Frontal cortex (tissue), 3 donors: ENCODE measurements at regions not wholly inside any gene's neighbourhood (a gene's known extent, or its start where the extent isn't known, plus 50 kb on each side); places are given as distances from the start of the nearest gene placed in this dataset.
"Not testable (repeated sequence)": the region's sequence is repeated elsewhere in the genome, so short reads cannot be mapped to it uniquely, and the experiment has no call there.

Experiments used
- DNase-seq, 2 donors: peaks; one replicate each; pipeline ENCODE4 v3.0.0; 2012; ENCODE audit warnings: low spot score in 2 of 2
- FAIRE-seq: peaks from 2 replicates; lab custom pipeline; 2012; peaks lifted over from hg19 to GRCh38; lab: Jason Lieb, UNC
- donor health status: control.
- donor health status: control.
- donor health status: control.

GRCh38 chr5:99059685-99060084, 130.9 kb upstream of the CHD1 start:
- DNase-seq (no peak), FAIRE-seq (no peak)

DNA sequence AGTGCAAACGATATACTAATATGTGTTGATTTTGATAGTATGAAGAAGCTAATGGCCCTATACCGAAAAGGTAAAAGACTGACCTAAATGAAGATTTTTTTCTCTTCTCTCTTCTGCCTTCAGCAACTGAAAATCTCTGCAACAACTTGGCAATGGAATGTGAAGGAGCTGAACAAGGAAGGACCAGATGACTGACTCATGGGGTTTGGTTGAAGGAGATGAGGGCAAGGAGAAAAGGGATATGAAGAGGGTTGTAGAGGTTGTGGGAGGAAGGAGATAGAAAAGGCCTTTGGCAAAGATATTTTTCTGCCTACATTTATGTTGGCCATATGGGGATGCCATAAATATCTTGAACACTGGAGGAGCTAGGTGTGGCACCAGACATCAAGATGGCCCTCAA, 129.7 kb upstream of the CHD1 start:
- FAIRE-seq (no peak), DNase-seq (no peak)

DNA sequence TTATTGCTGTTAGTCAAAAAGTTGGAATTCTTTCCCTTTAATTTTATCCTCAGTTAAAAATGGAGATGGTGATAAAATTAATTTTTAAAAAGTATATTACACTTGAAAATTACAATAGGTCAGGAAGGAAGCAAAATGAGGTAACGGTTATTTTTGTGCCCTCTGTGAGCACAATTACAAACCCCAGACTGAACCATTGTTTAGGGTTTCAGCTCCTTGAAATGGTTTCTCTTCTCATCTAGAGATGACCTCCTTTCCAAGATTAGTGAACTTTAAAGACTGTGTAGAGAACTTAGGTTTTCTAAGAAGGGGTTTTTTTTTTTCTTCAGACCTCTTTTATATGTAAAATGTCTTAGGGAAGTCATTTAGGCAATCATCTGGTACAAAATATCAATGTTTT, 126.2 kb upstream of the CHD1 start:
- DNase-seq: no peak
- FAIRE-seq: no peak

- DNase-seq (no peak), FAIRE-seq (no peak)
These were observed 117.1 kb upstream of the CHD1 start for GRCh38 chr5:99045871-99046270.

- FAIRE-seq: not testable (repeated sequence)
These were observed 114.5 kb upstream of the CHD1 start for GRCh38 chr5:99043257-99043656.

DNA sequence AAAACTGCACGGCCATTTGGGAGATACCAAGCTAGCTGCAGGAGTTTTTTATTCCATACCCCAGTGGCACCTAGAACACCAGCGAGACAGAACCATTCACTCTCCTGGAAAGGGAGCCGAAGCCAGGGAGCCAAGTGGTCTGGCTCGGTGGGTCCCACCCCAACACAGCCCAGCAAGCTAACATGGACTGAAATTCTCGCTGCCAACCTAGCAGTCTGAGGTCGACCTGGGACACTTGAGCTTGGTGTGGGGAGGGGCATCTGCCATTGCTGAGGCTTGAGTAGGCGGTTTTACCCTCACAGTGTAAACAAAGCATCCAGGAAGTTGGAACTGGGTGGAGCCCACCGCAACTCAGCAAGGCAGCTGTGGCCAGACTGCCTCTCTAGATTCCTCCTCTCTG, 108.9 kb upstream of the CHD1 start:
- DNase-seq: no peak
- FAIRE-seq: no peak

More at GRCh38 chr5:99043257-99043656, 114.5 kb upstream of the CHD1 start:
- DNase-seq: not testable (repeated sequence)

GRCh38 chr5:99035942-99036341, 107.1 kb upstream of the CHD1 start:
- no peak for DNase-seq
- FAIRE-seq: no peak

DNA sequence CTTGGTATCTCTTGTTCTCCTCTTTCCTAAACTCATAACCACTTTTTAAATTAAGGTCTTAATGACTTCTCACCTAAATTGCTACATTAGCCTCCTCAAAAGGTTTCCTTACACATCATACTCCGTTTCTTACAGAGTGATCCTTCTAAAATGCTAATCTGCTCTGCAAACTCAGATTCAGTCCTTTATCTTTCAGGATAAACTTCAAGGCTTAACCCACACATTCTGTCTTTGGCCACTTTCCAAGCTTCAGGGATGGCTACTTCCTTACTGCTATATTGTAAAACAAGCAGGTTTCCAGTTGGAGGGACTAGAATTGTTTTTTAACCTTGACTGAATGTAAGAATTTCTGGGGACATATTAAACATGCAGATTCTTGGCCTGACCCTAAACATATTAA, 105.5 kb upstream of the CHD1 start:
- FAIRE-seq (no peak), DNase-seq (no peak)

GRCh38 chr5:99033014-99033900, 104.5 kb upstream of the CHD1 start:
- FAIRE-seq: no peak
- no peak for DNase-seq

DNA sequence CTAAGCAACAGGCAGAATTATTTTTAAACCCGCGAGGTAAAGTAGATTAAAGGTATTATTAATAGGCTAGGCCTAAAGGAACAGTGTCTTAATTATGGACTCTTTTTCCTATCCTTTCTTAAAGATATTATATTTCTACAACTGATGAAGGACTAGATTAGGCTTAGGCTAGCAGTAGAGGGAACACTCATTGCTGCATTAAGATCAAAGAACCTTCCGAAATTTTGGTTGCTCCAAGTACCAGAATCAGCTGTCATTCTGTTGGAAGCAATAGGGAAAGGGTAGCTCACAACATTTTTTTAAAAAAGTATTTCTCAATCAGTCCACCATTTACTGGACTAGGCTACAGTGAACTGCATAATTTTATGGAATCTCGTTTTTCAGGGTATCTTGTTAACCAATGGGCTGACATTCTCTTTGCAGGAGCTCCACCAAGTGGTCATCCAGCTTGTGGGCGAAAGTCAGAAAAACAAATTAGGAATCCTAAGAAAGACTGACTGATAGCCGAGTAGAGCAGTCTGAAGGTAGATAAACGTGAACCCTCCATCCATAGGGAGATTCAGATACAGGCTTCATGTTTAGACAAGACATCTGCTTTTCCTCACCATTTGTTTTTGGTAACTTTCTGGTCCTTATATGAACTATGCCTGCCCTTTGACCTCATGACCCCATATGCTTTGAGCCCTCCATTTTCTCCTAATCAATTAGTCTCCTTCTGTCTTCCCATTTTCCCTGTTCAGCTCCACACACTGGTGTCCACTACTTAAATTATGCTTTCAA, 103.6 kb upstream of the CHD1 start:
- FAIRE-seq (peak; percentile 44), DNase-seq (peak; percentile 17 to 45)

DNA sequence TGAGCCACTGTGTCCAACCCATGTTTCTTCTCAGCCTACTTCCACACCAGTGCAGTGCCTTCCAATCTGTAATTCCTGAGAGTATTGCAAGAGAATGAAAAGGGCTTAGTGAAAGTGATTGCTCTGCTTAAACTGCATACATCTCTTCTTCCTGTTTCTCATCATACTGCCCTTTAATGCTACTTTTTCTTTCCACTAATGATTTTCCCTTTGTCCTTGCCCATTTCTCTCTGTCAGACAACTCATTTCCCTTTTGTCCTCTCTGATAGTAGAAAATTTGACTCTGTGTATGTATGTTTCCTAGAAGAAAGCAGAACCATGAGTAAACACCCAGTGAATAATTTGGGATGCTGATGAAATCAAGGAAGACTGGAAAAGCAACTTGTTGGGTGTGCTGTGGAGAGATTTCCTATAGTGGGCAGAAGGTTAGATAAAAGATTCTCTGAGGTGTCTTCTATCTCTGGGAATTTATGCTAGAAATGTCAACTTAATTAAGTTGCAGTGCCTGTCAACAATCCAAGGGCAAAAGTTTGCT, 102.2 kb upstream of the CHD1 start:
- no peak for DNase-seq
- FAIRE-seq: no peak

DNA sequence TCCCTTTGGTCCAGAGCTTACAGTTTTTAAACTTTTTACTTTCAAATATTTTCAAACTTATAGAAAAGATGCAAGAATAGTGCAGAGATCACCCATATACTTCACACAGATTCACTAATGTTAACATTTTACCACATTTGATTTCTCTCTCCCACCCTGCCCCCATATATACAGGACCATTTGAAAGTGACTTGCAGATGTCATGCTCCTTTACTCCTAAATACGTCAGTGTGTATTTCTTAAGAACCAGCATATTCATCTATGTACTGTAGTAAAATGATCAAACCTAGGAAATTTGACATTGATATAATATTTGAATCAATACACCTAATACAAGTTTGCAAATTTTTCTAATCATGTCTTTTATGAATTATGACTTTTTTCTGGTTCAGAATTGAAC, 100.4 kb upstream of the CHD1 start:
- no peak for DNase-seq
- FAIRE-seq: no peak

GRCh38 chr5:99028170-99028569, 99.4 kb upstream of the CHD1 start:
- not testable (repeated sequence) for FAIRE-seq, DNase-seq

DNA sequence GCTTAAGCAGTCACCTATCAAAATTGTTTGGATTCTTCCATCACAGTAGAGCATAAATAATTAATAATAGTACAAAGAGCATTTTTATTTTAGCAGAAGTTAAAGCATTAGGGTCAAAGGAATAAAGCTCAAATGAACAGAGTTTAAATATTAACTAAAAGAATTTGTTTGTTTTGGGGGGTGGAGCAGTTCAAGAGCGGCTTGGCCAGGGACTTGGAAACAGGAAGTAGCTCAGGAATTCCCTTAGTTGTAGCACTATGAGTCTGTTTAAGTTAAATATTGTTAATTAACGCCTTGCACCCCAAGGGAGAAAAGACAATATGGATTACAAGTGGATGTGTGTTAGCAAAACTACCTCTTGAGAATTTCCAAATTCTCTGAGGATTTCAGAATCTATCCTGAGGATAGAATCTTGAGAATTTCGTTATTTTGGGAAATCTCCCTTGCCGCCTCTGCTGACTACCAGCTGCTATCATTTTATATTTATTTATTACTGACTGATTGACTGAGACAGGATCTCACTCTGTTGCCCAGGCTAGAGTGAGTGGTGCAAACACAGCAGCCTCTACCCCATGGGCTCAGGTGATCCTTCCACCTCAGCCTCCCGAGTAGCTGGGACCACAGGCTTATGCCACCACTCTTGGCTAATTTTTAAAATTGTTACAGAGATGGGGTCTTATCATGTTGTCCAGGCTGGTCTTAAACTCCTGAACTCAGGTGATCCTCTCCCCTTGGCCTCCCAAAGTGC, 96.7 kb upstream of the CHD1 start:
- no peak for FAIRE-seq
- DNase-seq: no peak

DNA sequence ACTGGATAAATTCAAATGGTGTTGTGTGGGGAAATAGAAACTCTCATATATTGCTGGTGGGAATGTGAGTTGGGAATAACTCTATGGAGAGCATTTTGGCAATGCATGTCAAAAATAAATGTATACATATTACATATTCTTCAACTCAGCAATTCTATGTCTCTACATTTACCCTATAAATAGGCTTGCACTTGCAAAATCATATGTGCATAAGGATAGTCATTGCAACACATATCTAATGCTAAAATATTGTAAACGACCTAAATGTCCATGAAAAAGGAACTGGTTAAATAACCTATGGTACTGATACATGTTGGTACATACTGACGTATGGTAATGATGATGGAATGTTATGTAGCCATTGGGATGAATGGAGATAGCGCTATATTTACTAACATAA, 94.5 kb upstream of the CHD1 start:
- FAIRE-seq (no peak), DNase-seq (no peak)

DNA sequence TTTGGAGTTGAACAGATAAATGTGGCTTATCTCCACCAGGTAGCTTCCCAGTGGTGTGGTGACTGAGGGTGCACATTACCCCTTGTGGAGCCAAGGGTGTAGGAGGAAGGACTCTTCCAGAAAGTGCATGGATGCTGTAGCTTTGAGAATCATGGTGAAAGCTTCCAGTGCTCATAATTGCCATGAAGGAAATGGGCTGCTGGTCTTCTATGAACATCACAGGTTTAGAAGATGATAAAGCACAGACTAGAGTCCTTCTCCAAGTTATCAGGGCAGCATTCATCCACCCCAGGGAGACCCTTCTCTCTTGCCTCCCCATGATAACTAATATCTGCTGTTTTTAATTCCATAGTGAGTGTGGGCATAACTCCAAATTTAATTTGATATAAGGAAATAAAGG, 93.4 kb upstream of the CHD1 start:
- FAIRE-seq (no peak), DNase-seq (no peak)

DNA sequence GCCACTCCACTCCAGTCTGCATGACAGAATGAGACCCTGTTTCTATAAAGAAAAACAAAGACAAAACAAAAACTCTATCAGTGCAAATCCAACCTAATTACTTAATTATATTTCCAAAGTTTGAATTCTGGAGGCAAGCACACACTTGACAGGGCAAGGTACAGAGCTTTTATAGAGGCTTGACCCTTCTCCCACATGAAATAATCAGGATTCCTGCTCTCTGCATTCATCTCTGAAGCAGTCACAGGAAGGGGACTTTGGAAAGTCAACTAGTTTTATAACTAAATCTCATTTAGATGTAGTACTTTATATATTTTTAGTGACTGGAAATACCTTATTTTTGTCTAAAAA, 91.9 kb upstream of the CHD1 start:
- FAIRE-seq (no peak), DNase-seq (no peak)

DNA sequence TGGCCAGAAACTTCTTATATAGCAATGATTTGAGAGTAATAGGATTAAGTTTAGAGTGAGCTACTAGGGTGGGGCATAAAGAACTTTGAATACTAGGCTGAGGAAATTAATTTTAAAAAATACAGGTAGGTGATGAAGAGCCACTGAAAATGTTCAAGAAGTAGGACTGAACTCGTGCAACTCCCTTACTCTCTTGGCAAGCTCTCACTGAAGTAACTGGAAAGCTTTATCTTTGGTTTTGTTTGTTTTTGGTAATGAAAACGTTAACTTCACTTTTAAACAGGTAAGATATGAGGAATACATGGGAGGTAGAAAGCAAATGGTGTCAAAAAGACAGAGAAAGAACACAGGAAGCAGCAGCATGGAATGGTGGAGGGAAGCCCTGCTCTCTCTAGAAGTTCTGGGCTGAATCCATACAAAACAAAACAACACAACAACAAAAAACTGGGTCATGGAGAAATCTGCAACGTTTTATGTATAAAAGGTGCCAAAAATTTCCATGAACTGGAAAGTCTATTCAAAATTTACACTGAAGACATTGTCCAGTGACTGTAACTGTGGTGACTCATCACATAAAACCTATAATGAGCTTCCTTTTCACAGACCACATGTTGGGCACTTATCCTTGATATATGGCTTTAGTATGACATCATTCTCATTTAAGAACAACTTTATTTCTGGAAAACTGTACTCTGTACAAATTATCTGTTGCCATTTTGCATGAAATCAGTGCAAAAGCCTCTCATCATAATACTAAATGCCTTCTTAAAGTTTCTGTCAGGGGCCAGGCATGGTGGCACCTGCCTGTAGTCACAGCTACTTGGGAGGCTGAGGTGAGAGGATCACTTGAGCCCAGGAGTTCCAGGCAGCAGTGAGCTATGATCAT, 91.2 kb upstream of the CHD1 start:
- DNase-seq: no peak
- FAIRE-seq: no peak

DNA sequence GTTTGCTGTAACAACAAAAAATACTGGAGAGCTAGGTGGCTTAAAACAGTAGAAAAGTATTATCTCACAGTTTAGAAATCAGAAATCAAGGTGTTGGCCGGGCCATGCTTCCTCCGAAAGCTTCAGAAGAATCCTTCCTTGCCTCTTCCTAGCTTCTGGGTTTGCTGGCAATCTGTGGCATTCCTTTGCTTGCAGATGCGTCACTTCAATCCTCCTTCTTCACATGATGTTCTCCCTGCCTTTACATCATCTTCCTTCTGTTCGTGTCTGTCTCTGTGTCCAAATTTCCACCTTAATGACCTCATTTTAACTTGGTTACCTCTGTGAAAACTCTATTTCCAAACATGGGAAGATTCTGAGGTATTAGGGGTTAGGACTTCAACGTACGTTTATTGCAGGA, 90.4 kb upstream of the CHD1 start:
- DNase-seq: no peak
- no peak for FAIRE-seq
